ENCODE measurements at regions not wholly inside any gene's neighbourhood (a gene's known extent, or its start where the extent isn't known, plus 50 kb on each side); places are given as distances from the start of the nearest gene placed in this dataset.

DNA sequence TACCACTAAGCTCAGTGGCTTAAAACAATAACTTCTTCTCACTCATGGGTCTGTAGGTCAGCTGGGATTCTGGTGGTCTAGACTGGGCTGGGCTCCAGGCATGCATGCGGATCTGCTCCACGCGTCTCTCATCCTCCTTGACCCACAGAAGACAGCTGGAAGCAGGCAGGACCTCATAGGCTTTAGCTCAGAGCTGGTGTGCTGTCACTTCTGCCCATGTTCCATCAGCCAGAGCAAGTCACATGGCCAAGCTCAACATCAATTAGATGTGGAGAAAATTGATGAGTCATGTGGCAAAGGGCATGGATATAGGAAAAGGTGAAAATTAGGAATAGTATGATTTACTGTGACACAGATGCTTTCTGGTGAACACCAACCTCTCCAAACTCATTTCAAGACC, 57.4 kb upstream of the PSMF1 start:
- Histone ChIP-seq H2AFZ (ENCODE audit: low read depth, low read length) (no peak overlapping the region), H3K27me3 (ENCODE audit: control insufficient read depth in 2 of 2, insufficient read depth in 2 of 2, low read length in 2 of 2) (no peaks in the 10 kb centered on the region), H3K27ac (ENCODE audit: extremely low read depth, low read depth, low read length) (no peak overlapping the region), H4K20me1 (replicated peaks; ENCODE audit: control insufficient read depth, insufficient read depth, low read length) (no peaks in the 10 kb centered on the region), H3K79me2 (ENCODE audit: control insufficient read depth, insufficient read depth, low read length) (no peaks in the 10 kb centered on the region), H3K4me1 (replicated peaks in 1 of 2; ENCODE audit: control insufficient read depth in 2 of 2, insufficient read depth in 2 of 2, low read length in 2 of 2) (peaks cover 0 to 19% of the 10 kb centered on the region in 2 experiments; a peak in 4 of 5 replicates), H3K4me2 (ENCODE audit: insufficient read depth, low read length) (no peak overlapping the region), H3K4me3 (no peak overlapping the region), H3K9ac (ENCODE audit: insufficient read depth in 1 of 2, low read depth in 2 of 2, low read length in 2 of 2) (no peak overlapping the region), H3K9me1 (ENCODE audit: control insufficient read depth, insufficient read depth, low read length) (no peaks in the 10 kb centered on the region), H3K9me3 (replicated peaks; ENCODE audit: control insufficient read depth, insufficient read depth, low read depth, low read length) (no peaks in the 10 kb centered on the region), H3K36me3 (ENCODE audit: control insufficient read depth, insufficient read depth, low read length) (no peaks in the 10 kb centered on the region)
- no peak for FAIRE-seq
- 37% methylated on average over 3 of the region's 3 CpGs for WGBS (ENCODE audit: insufficient coverage, low coverage, missing lambda C conversion rate)
- BruUV-seq (replicated peaks), result no TSS peak
- POLR2A ChIA-PET, result no interaction called here
- CTCF ChIA-PET (ENCODE audit: low intra/inter-chr PET ratio), result no interaction called here
- peak; percentile 28; the same call in 1 of the 3 replicates for ATAC-seq
- intact Hi-C loops (cut with micrococcal nuclease) (no loop called here), in situ Hi-C loops (cut with MboI) (no loop called here)
- peak in 1 of 4 experiments; percentile 2 for DNase-seq (ENCODE audit: extremely low read depth in 1 of 4, low spot score in 3 of 4)
- TF ChIP-seq, protein P1, sequence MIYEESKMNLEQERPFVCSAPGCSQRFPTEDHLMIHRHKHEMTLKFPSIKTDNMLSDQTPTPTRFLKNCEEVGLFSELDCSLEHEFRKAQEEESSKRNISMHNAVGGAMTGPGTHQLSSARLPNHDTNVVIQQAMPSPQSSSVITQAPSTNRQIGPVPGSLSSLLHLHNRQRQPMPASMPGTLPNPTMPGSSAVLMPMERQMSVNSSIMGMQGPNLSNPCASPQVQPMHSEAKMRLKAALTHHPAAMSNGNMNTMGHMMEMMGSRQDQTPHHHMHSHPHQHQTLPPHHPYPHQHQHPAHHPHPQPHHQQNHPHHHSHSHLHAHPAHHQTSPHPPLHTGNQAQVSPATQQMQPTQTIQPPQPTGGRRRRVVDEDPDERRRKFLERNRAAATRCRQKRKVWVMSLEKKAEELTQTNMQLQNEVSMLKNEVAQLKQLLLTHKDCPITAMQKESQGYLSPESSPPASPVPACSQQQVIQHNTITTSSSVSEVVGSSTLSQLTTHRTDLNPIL (CRISPR knock-in tag; IDR thresholded peaks at IDR 0.05), result no peak
- TF ChIP-seq MAFK (IDR thresholded peaks at IDR 0.05; ENCODE audit: low read length), result peak; percentile 47; the same call in 1 of the 2 replicates
- TF ChIP-seq MAFG (tag; conservative IDR thresholded peaks at IDR 0.05), result peak; percentile 93
- TF ChIP-seq C11orf30 (IDR thresholded peaks at IDR 0.05; ENCODE audit: low read depth), result peak; percentile 77
- TF ChIP-seq, protein P2, sequence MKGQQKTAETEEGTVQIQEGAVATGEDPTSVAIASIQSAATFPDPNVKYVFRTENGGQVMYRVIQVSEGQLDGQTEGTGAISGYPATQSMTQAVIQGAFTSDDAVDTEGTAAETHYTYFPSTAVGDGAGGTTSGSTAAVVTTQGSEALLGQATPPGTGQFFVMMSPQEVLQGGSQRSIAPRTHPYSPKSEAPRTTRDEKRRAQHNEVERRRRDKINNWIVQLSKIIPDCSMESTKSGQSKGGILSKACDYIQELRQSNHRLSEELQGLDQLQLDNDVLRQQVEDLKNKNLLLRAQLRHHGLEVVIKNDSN (CRISPR knock-in tag; IDR thresholded peaks at IDR 0.05), result peak; percentile 80
- TF ChIP-seq HMG20B (CRISPR knock-in tag; IDR thresholded peaks at IDR 0.05), result no peak
- TF ChIP-seq, protein P3, sequence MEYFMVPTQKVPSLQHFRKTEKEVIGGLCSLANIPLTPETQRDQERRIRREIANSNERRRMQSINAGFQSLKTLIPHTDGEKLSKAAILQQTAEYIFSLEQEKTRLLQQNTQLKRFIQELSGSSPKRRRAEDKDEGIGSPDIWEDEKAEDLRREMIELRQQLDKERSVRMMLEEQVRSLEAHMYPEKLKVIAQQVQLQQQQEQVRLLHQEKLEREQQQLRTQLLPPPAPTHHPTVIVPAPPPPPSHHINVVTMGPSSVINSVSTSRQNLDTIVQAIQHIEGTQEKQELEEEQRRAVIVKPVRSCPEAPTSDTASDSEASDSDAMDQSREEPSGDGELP (CRISPR knock-in tag; IDR thresholded peaks at IDR 0.05; ENCODE audit: borderline replicate concordance), result peak; percentile 23; the same call in 1 of the 2 replicates
- TF ChIP-seq, protein P4, sequence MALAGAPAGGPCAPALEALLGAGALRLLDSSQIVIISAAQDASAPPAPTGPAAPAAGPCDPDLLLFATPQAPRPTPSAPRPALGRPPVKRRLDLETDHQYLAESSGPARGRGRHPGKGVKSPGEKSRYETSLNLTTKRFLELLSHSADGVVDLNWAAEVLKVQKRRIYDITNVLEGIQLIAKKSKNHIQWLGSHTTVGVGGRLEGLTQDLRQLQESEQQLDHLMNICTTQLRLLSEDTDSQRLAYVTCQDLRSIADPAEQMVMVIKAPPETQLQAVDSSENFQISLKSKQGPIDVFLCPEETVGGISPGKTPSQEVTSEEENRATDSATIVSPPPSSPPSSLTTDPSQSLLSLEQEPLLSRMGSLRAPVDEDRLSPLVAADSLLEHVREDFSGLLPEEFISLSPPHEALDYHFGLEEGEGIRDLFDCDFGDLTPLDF (CRISPR knock-in tag; IDR thresholded peaks at IDR 0.05), result no peak
- TF ChIP-seq NR2C1 (IDR thresholded peaks at IDR 0.05), result no peak
- 0 out of 2 replicates have a peak, but pooled peaks have one; percentile 35 for TF ChIP-seq NR2C1 (tag; IDR thresholded peaks at IDR 0.05)
- peak; percentile 70 for TF ChIP-seq NFE2 (IDR thresholded peaks at IDR 0.05; ENCODE audit: low read depth)
- TF ChIP-seq NFRKB (IDR thresholded peaks at IDR 0.05; ENCODE audit: low read depth), result no peak
- no peak for TF ChIP-seq ZZZ3 (IDR thresholded peaks at IDR 0.05)
- TF ChIP-seq TRIM28 (IDR thresholded peaks at IDR 0.05), result no peak
- peak; percentile 72 for TF ChIP-seq ZNF316 (IDR thresholded peaks at IDR 0.05)
- no peak for TF ChIP-seq NR2C2 (CRISPR knock-in tag; IDR thresholded peaks at IDR 0.05)
- TF ChIP-seq NR2C2 (tag; IDR thresholded peaks at IDR 0.05), result peak; percentile 60
- peak; percentile 66 for TF ChIP-seq MAFF (IDR thresholded peaks at IDR 0.05; ENCODE audit: low read length)
- TF ChIP-seq, protein P5, sequence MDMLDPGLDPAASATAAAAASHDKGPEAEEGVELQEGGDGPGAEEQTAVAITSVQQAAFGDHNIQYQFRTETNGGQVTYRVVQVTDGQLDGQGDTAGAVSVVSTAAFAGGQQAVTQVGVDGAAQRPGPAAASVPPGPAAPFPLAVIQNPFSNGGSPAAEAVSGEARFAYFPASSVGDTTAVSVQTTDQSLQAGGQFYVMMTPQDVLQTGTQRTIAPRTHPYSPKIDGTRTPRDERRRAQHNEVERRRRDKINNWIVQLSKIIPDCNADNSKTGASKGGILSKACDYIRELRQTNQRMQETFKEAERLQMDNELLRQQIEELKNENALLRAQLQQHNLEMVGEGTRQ (CRISPR knock-in tag; IDR thresholded peaks at IDR 0.05), result peak; percentile 61
- TF ChIP-seq SNRNP70 (optimal IDR thresholded peaks at IDR 0.05; ENCODE audit: low read depth, low read length), result no peak
- TF ChIP-seq ERF (CRISPR knock-in tag; IDR thresholded peaks at IDR 0.05), result no peak

Data from K562 (cell line).